ENCODE measurements at regions not wholly inside any gene's neighbourhood (a gene's known extent, or its start where the extent isn't known, plus 50 kb on each side); places are given as distances from the start of the nearest gene placed in this dataset.

DNA sequence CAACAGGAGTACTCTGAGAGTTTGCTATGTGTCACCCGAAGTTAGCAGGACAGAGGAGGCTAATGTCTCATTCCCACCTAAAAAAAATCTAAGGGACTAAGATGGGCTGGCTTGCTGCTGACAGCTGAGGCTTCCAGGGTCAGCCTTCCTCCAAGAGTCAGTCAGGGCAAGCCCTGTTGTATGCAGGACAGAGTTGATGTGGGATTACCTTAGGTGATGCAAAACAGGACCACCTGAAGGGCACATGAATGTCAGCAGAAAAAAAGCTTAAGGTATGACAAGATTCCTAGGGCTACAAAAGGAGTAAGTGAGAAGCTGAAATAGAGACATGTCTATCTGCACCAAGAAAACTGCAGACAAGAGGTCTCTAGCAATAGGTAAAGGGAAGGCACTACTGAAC is 151.5 kb downstream of the NHLRC3 start:
- no peak for ATAC-seq (ENCODE audit: low FRiP score)
- no peaks in the 10 kb centered on the region for H3K27me3 ChIP-seq (ENCODE audit: control insufficient read depth in 1 of 2, insufficient read depth in 2 of 2, low read length in 1 of 2)
- H3K36me3 ChIP-seq (ENCODE audit: control insufficient read depth in 1 of 2, insufficient read depth in 2 of 2, low read length in 1 of 2) = no peaks in the 10 kb centered on the region
- H3K27ac ChIP-seq (ENCODE audit: low read depth in 1 of 2, low read length in 2 of 2) = no peak overlapping the region
- 69 to 81% methylated on average over 1 of the region's 1 CpG for WGBS, 2 donors
- H3K9me3 ChIP-seq (ENCODE audit: control insufficient read depth, low read length) = no peaks in the 10 kb centered on the region
- intact Hi-C loops (cut with DNase I) = no loop called here
- H3K4me3 ChIP-seq (ENCODE audit: low read length in 2 of 2) = no peak overlapping the region
- no peak for DNase-seq
- H3K4me1 ChIP-seq (ENCODE audit: control insufficient read depth in 1 of 2, insufficient read depth in 2 of 2, low read length in 2 of 2) = no peaks in the 10 kb centered on the region

DNA sequence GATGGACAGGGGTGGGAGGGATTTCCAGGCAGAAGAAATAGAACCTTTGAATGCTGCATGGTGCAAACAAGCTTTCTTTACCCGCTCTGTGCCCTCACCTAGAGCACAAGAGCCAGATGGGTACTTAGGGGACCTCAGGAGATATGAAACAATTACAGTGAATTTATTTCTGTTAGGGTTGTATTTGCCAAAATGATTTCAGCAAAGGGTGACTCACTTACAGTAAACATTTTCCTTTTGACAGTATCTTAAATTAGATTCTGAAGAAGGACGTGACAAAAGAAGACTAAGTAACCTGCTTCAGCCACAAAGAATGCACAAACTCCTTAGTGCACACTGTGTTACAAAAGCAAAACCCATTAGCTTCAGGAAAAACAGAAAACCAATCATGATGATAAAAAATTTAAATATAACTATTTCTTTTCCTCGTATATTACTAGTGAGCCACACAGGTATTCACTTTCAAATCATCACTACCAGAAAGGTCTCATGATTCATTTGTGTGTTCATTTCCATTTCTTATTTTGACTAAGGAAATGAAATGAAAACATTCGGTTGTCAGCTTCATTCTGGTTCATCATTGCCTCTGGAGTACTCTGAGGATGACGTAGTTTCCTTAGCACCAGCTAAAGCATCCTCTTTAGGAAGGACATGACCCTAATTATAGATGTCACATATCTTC is 158.8 kb downstream of the NHLRC3 start:
- DNase-seq (no peak), ATAC-seq (ENCODE audit: low FRiP score) (no peak)
- H3K27me3 ChIP-seq (ENCODE audit: control insufficient read depth in 1 of 2, insufficient read depth in 2 of 2, low read length in 1 of 2) = no peaks in the 10 kb centered on the region
- no peak overlapping the region for H3K27ac ChIP-seq (ENCODE audit: low read depth in 1 of 2, low read length in 2 of 2)
- intact Hi-C loops (cut with DNase I) = no loop called here
- 14 to 18% methylated on average over 5 of the region's 5 CpGs for WGBS, 2 donors
- H3K4me3 ChIP-seq (ENCODE audit: low read length in 2 of 2) = no peak overlapping the region
- no peaks in the 10 kb centered on the region for H3K9me3 ChIP-seq (ENCODE audit: control insufficient read depth, low read length)
- peaks cover 0 to 3% of the 10 kb centered on the region in 2 donors for H3K4me1 ChIP-seq (ENCODE audit: control insufficient read depth in 1 of 2, insufficient read depth in 2 of 2, low read length in 2 of 2)
- no peaks in the 10 kb centered on the region for H3K36me3 ChIP-seq (ENCODE audit: control insufficient read depth in 1 of 2, insufficient read depth in 2 of 2, low read length in 1 of 2)

DNA sequence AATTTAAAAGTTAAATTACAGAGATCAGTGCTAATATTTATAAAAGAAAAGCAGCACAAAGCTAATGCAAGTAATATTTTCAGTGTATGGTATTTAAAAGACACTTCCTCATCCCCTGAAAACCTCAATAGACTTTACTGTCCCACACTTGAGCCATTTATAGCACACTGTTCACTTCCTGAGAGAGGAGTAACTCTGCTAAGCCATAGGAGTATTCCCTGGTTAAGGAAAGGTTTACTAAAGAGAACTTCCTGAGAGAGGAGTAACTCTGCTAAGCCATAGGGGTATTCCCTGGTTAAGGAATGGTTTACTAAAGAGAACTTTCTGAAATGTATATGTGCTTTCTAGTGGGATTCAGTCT is 159.4 kb downstream of the NHLRC3 start:
- H3K27ac ChIP-seq (ENCODE audit: low read depth in 1 of 2, low read length in 2 of 2) = no peak overlapping the region
- H3K4me1 ChIP-seq (ENCODE audit: control insufficient read depth in 1 of 2, insufficient read depth in 2 of 2, low read length in 2 of 2) = peaks cover 0 to 3% of the 10 kb centered on the region in 2 donors
- H3K9me3 ChIP-seq (ENCODE audit: control insufficient read depth, low read length) = no peaks in the 10 kb centered on the region
- no peak for ATAC-seq (ENCODE audit: low FRiP score)
- DNase-seq = no peak
- H3K36me3 ChIP-seq (ENCODE audit: control insufficient read depth in 1 of 2, insufficient read depth in 2 of 2, low read length in 1 of 2) = no peaks in the 10 kb centered on the region
- no peaks in the 10 kb centered on the region for H3K27me3 ChIP-seq (ENCODE audit: control insufficient read depth in 1 of 2, insufficient read depth in 2 of 2, low read length in 1 of 2)
- no peak overlapping the region for H3K4me3 ChIP-seq (ENCODE audit: low read length in 2 of 2)
- intact Hi-C loops (cut with DNase I) = no loop called here

DNA sequence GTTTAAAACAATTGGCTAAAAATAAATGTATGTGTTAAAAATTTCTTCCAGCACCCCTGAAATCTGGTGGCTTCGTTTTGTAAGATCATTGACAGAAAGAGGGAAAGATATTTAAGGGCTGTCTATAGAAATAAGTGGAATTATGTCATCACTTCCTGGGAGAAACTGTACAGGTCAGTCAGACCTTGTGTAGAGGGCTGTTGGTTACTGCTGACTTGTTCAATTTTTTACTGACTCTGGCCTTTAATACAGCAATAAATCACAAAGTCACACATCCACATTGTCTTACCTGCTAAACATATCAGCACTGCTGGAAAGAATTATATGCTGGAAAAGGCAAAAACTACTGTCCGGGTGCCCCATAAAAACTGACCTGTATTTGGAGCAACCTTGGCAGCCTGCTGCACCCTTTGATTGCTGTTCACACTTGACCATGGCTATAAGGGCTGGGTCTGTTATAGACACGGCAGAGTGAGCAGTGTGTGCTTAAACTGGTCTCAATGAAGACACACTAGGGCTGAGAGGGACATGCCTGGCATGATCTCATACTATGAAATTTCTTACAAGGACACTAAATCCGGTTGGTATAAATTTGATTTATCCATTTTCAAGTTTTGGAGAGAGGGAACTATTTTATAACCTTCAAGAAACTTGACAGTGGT is 162.1 kb downstream of the NHLRC3 start:
- Histone ChIP-seq H3K4me3 (ENCODE audit: low read length in 2 of 2) (no peak overlapping the region), H3K27ac (ENCODE audit: low read depth in 1 of 2, low read length in 2 of 2) (no peak overlapping the region), H3K36me3 (ENCODE audit: control insufficient read depth in 1 of 2, insufficient read depth in 2 of 2, low read length in 1 of 2) (no peaks in the 10 kb centered on the region), H3K4me1 (ENCODE audit: control insufficient read depth in 1 of 2, insufficient read depth in 2 of 2, low read length in 2 of 2) (peaks cover 0 to 3% of the 10 kb centered on the region in 2 donors), H3K27me3 (ENCODE audit: control insufficient read depth in 1 of 2, insufficient read depth in 2 of 2, low read length in 1 of 2) (no peaks in the 10 kb centered on the region), H3K9me3 (ENCODE audit: control insufficient read depth, low read length) (no peaks in the 10 kb centered on the region)
- WGBS, 2 donors = 87 to 88% methylated on average over 4 of the region's 4 CpGs
- no peak for DNase-seq
- intact Hi-C loops (cut with DNase I) = no loop called here
- ATAC-seq (ENCODE audit: low FRiP score) = no peak

DNA sequence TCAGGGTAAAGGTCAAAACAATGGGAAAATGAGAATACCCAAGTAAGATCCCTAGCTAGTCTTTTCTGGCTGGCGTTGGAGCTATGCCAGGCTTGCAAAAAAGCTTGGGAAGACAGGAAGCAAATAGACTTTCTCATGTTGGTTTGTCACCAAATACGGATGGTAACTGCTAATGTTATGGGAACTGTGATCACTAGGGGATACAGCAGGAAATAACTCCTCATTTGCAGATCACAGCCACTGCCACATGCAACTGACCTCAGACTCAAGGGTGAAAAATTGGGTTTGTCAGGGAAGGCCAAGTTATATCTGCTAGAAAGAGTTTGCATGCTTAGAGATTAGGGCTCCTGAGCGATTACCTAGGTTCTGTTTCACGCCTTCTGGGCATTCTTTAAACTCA is 162.9 kb downstream of the NHLRC3 start:
- intact Hi-C loops (cut with DNase I) = no loop called here
- ATAC-seq (ENCODE audit: low FRiP score) (no peak), DNase-seq (no peak)
- no peak overlapping the region for H3K4me3 ChIP-seq (ENCODE audit: low read length in 2 of 2)
- no peak overlapping the region for H3K27ac ChIP-seq (ENCODE audit: low read depth in 1 of 2, low read length in 2 of 2)
- no peaks in the 10 kb centered on the region for H3K27me3 ChIP-seq (ENCODE audit: control insufficient read depth in 1 of 2, insufficient read depth in 2 of 2, low read length in 1 of 2)
- H3K9me3 ChIP-seq (ENCODE audit: control insufficient read depth, low read length) = no peaks in the 10 kb centered on the region
- peaks cover 0 to 3% of the 10 kb centered on the region in 2 donors for H3K4me1 ChIP-seq (ENCODE audit: control insufficient read depth in 1 of 2, insufficient read depth in 2 of 2, low read length in 2 of 2)
- H3K36me3 ChIP-seq (ENCODE audit: control insufficient read depth in 1 of 2, insufficient read depth in 2 of 2, low read length in 1 of 2) = no peaks in the 10 kb centered on the region
- 66 to 69% methylated on average over 4 of the region's 4 CpGs for WGBS, 2 donors

DNA sequence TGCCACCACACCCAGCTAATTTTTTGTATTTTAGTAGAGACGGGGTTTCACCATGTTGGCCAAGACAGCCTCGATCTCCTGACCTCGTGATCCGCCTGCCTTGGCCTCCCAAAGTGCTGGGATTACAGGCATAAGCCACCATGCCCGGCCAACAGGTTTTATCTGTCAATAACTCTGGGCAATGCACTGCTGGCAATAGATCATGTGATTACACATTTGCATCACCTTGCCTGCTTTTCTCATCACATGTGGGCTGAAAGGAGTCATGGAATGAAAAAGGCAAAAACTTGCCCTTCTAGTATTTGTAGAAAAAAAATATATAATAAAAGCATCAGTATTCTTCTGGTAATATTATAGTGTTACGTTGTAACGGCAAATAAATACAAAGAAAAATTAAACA is 164.5 kb downstream of the NHLRC3 start:
- 97 to 99% methylated on average over 7 of the region's 7 CpGs for WGBS, 2 donors
- no peak for DNase-seq
- intact Hi-C loops (cut with DNase I) = no loop called here

DNA sequence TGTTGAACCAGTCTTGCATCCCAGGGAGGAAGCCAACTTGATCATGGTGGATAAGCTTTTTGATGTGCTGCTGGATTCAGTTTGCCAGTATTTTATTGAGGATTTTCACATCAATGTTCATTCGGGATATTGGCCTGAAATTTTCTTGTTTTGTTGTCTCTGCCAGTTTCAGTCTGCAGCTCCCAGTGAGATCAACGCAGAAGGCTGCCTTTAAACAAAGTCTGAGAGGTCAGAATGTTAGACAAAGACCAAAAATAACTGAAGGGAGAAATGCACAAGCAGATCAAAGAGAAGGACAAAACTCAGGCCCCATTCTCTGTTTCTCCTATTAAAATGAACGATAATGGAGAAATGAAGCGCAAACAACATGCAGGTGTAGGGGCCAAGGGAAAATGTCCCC is 170.4 kb downstream of the NHLRC3 start:
- no peaks in the 10 kb centered on the region for H3K27me3 ChIP-seq (ENCODE audit: control insufficient read depth in 1 of 2, insufficient read depth in 2 of 2, low read length in 1 of 2)
- no peak overlapping the region for H3K4me3 ChIP-seq (ENCODE audit: low read length in 2 of 2)
- H3K9me3 ChIP-seq (ENCODE audit: control insufficient read depth, low read length) = no peaks in the 10 kb centered on the region
- peaks cover 0 to 4% of the 10 kb centered on the region in 2 donors for H3K4me1 ChIP-seq (ENCODE audit: control insufficient read depth in 1 of 2, insufficient read depth in 2 of 2, low read length in 2 of 2)
- WGBS, 2 donors = 38 to 42% methylated on average over 4 of the region's 4 CpGs
- DNase-seq (no peak), ATAC-seq (ENCODE audit: low FRiP score) (no peak)
- no peaks in the 10 kb centered on the region for H3K36me3 ChIP-seq (ENCODE audit: control insufficient read depth in 1 of 2, insufficient read depth in 2 of 2, low read length in 1 of 2)
- H3K27ac ChIP-seq (ENCODE audit: low read depth in 1 of 2, low read length in 2 of 2) = no peak overlapping the region
- intact Hi-C loops (cut with DNase I) = no loop called here

More for the DNA sequence above, 164.5 kb downstream of the NHLRC3 start:
- Histone ChIP-seq H3K36me3 (ENCODE audit: control insufficient read depth in 1 of 2, insufficient read depth in 2 of 2, low read length in 1 of 2) (no peaks in the 10 kb centered on the region), H3K4me1 (ENCODE audit: control insufficient read depth in 1 of 2, insufficient read depth in 2 of 2, low read length in 2 of 2) (no peaks in the 10 kb centered on the region), H3K9me3 (ENCODE audit: control insufficient read depth, low read length) (no peaks in the 10 kb centered on the region), H3K4me3 (ENCODE audit: low read length in 2 of 2) (no peak overlapping the region), H3K27me3 (ENCODE audit: control insufficient read depth in 1 of 2, insufficient read depth in 2 of 2, low read length in 1 of 2) (no peaks in the 10 kb centered on the region), H3K27ac (ENCODE audit: low read depth in 1 of 2, low read length in 2 of 2) (no peak overlapping the region)
- no peak for ATAC-seq (ENCODE audit: low FRiP score)

DNA sequence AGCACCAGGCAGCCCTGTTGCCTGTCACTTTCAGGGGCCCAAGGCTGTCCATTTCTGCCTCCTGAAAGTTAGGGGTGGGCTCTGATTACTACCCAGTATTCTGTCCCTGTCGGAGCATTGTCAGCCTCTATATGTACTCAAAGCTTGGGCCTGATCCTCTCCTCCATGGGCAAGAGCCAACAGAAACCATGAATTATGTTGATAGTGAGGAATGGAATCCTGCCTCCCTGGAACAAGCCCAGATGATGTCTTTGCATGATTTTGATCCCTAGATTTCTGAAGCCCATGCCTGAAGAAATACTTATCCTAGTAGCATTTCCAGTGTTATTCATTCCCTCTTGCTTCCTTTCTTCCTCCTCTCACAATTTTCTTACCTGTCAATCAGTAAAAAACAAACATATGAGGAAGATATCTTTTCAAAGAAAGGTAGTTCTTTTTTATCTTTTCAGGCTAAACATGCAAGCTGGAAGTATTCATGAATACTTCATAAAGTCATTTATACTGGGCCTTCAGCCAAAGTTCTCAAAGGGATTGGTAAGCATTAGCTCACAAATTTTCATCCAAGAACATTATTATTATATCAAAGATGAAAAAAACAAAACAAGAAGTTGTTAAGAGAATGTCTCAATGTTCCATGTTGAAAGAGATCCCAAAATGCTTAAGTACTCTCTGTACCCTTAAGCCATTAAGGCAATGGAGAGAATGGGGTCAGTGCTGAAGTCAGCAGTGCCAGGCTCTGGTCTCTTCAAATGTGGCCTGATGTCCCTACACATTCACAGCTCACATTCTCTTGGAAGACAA is 171.7 kb downstream of the NHLRC3 start:
- ATAC-seq (ENCODE audit: low FRiP score) = peak; percentile 71
- 12 to 13% methylated on average over 1 of the region's 1 CpG for WGBS, 2 donors

More for the DNA sequence above, 171.7 kb downstream of the NHLRC3 start:
- H3K36me3 ChIP-seq (ENCODE audit: control insufficient read depth in 1 of 2, insufficient read depth in 2 of 2, low read length in 1 of 2) = no peaks in the 10 kb centered on the region
- DNase-seq = no peak
- H3K4me1 ChIP-seq (ENCODE audit: control insufficient read depth in 1 of 2, insufficient read depth in 2 of 2, low read length in 2 of 2) = peaks cover 0 to 4% of the 10 kb centered on the region in 2 donors
- H3K27me3 ChIP-seq (ENCODE audit: control insufficient read depth in 1 of 2, insufficient read depth in 2 of 2, low read length in 1 of 2) = no peaks in the 10 kb centered on the region
- peak overlapping the region; percentile 50 to 57 for H3K27ac ChIP-seq (ENCODE audit: low read depth in 1 of 2, low read length in 2 of 2)
- no peak overlapping the region for H3K4me3 ChIP-seq (ENCODE audit: low read length in 2 of 2)
- intact Hi-C loops (cut with DNase I) = no loop called here
- no peaks in the 10 kb centered on the region for H3K9me3 ChIP-seq (ENCODE audit: control insufficient read depth, low read length)
